ENCODE measurements at regions not wholly inside any gene's neighbourhood (a gene's known extent, or its start where the extent isn't known, plus 50 kb on each side); places are given as distances from the start of the nearest gene placed in this dataset. TPM values are rescaled to one million over a fixed set of nuclear protein-coding genes. Genes with fewer than 3 reads are reported as not detected.

- Histone ChIP-seq H3K4me1 (ENCODE audit: insufficient read depth) (no peaks in the 10 kb centered on the region), H3F3A (replicated peaks; ENCODE audit: low read depth) (no peaks in the 10 kb centered on the region), H3K36me3 (ENCODE audit: insufficient read depth) (no peaks in the 10 kb centered on the region), H3K4me2 (no peak overlapping the region), H4K20me1 (replicated peaks; ENCODE audit: insufficient read depth) (no peaks in the 10 kb centered on the region), H3K27ac (ENCODE audit: low read depth) (no peak overlapping the region), H3K4me3 (no peak overlapping the region), H2AFZ (0 out of 2 replicates have a peak overlapping the region, but pooled peaks have one; percentile 63), H3K79me2 (replicated peaks; ENCODE audit: insufficient read depth) (no peaks in the 10 kb centered on the region), H3K27me3 (ENCODE audit: insufficient read depth) (no peaks in the 10 kb centered on the region), H3K9me2 (ENCODE audit: insufficient read depth) (peaks cover 5% of the 10 kb centered on the region; the same call in 1 of the 2 replicates)
- no peak for TF ChIP-seq POLR2AphosphoS5 (IDR thresholded peaks at IDR 0.05; ENCODE audit: low read depth)
- no peak for TF ChIP-seq ZNF462 (CRISPR knock-in tag; IDR thresholded peaks at IDR 0.05)
- TF ChIP-seq REST (IDR thresholded peaks at IDR 0.05; ENCODE audit: unreplicated experiment) = no peak
- no peak for TF ChIP-seq EZH2 (IDR thresholded peaks at IDR 0.05; ENCODE audit: low read depth, unreplicated experiment)
- H3K27me3 Mint-ChIP-seq (ENCODE audit: insufficient read depth, low read depth, poor library complexity) = no peaks in the 10 kb centered on the region
- peaks cover 27% of the 10 kb centered on the region for H3K9me3 Mint-ChIP-seq
- no peaks in the 10 kb centered on the region for H3K4me1 Mint-ChIP-seq
- no peak for DNase-seq (ENCODE audit: low spot score)
- no peak overlapping the region; the same call in 1 of the 2 replicates for H3K27ac Mint-ChIP-seq
- peaks cover 5% of the 10 kb centered on the region; the same call in 1 of the 3 replicates for H3K36me3 Mint-ChIP-seq (ENCODE audit: low read depth)
- no peak overlapping the region for H3K4me3 Mint-ChIP-seq
- no peak for ATAC-seq
Observed at GRCh38 chr5:33381243-33381642, 59.5 kb upstream of the TARS1 start.

Small RNAs in the stretch of these regions (small RNA-seq; reads per million reads assigned to genes)
- gene AC010343.2 (ENCODE audit: low replicate concordance) (not detected), gene AC025459.1 (ENCODE audit: low replicate concordance) (not detected)

Data from GM23338 (cell line).